ENCODE measurements at regions not wholly inside any gene's neighbourhood (a gene's known extent, or its start where the extent isn't known, plus 50 kb on each side); places are given as distances from the start of the nearest gene placed in this dataset.

DNA sequence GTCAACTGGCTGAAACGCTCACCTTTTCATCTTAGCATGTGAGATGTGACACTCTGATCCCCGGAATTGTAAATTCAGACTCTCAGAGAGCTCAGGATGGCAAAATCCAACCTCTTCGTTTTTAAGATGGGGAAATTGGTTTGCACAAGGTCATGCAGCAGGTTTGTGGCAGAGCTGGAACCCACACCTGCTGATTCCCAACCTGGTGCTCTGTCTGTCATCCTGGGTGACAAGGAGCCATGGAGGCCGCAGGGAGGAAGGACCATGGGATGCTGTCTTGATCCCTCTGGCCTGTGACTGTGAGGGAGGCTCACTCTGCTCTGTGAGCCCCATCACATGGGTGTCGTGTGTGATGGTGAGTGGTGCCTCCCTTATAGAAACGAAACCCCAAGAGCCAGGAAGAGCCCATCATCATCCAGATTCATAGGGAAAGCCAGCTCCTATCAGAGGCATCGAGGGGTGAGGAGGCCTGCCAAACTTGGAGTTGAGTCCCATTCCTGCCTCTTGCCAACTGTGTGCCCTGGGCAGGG, 87.4 kb upstream of the SYT13 start:
- TF ChIP-seq CTCF (conservative IDR thresholded peaks at IDR 0.05; ENCODE audit: low read length) (no peak), EZH2phosphoT487 (IDR thresholded peaks at IDR 0.05; ENCODE audit: borderline replicate concordance, low read depth, low read length) (no peak)
